Dermis blood vessel endothelial cell (primary cell): ENCODE measurements at regions not wholly inside any gene's neighbourhood (a gene's known extent, or its start where the extent isn't known, plus 50 kb on each side); places are given as distances from the start of the nearest gene placed in this dataset.
"Not testable (repeated sequence)": the region's sequence is repeated elsewhere in the genome, so short reads cannot be mapped to it uniquely, and the experiment has no call there.

Source experiments
- DNase-seq: peaks from one replicate; pipeline ENCODE4 v3.0.0; 2010

DNA sequence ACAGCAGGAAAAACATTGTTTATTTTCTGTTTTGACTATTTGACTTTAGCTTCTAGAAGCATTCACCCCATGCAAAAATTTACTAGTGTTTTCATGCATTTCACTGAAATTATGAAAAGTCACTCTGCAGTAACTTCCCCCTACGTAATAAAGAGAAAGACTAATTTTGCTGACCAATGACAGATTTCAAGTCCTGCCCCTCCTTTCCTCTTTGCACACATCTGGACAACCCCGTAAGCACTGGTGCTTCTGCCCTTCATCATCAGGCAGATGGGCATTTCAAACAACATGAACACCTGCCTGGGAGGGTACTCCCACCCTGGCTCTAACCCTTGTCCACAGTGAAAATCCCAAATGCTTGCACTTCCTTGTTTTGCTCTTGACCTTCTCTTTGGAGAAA, 815.0 kb upstream of the ID2 start:
- no peak for DNase-seq

DNA sequence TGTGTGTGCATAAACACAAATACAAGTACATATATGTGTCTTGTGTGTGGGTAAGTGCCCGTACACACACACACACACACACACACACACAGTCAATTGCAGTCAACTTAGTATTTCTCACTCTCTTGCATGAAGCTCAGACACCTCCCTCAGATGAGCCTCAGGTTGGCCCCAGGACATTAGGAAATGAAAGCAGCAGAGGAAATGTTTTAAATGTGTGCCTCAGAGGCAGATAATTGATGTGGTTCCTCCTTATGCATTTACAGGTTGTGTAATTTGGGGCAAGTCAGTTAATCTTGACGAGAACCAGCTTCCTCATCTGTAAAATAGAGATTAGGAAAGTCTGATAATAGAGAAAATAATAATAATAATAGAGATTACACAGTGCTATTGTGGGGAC, 814.0 kb upstream of the ID2 start:
- DNase-seq: no peak

DNA sequence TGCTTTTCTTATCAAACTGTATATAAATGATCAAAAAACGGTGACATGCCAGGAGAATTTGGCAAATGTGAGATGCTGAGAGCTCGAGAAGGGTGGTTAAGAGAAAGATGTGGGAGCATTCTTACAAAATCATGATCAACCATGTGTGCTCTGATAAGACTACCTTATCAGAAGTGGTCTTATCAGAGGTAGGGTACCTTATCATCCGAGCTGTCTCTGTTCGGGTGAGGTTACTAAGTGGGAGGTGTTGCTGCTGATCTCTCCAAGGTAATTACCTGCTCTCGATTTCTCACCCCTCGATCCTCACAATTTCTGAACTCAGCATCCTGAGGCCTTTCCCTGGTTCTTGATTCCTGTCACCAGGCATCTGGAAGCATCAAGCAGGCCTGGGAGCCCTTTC, 813.0 kb upstream of the ID2 start:
- DNase-seq: no peak

DNA sequence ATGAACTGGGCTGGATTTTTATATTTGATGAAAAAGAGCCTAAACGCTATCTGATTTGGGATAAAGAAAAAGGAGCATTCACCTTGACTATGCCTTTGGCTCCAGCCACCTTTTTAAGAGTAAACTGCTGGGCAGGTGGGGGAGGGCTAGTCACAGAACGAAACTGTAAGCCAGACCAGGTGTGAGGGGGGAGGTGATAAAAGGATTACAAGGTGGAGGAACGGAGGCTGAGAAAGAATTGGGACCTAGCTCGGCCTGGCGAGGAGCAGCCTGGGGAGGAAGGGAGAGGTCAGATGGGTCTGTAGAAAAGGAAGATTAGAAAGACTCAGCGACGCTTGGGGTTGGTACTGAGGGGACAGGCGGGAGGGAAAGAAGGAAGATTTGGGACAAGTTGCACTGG, 805.4 kb upstream of the ID2 start:
- DNase-seq: not testable (repeated sequence)

DNA sequence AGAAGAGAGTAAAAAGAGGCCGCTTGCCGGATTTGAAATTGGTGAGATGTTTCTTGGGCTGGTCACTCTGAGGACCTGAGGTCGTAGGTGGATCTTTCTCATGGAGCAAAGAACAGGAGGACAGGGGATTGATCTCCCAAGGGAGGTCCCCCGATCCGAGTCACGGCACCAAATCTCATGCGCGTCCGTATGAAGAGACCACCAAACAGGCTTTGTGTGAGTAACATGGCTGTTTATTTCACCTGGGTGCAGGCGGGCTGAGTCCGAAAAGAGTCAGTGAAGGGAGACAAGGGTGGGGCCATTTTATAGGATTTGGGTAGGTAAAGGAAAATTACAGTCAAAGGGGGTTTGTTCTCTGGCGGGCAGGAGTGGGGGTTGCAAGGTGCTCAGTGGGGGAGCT, 803.6 kb upstream of the ID2 start:
- not testable (repeated sequence) for DNase-seq

DNA sequence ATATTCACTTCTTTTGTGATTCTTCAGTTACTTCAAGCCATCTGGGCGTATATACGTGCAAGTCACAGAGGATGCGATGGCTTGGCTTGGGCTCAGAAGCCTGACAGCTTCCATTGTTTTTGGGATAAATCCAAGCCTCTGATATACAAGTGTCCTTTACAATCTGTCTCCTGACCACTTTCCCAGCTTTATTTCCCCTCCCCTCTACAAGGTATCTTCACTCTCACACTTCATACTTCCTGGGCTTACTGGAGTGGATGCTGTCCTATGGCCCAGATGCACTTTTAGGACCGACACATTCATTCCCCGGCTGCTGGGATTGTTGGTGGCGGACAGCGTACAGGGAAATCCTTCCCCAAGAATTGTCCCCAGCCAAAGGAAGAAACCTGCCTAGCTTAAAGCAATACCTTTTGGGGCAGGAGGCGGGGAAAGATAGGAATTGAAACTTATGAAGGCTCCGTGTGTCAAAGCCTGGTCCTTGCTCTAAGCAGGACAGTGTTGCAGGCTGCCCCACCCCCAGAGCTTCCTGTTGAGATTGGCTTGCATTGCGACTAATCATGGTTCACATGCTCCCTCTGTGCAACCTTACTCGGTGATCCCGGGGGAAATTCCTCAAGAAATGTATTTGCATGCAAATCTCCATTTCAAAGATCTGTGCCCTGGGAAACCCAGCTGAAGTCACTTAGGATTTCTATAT, 802.9 kb upstream of the ID2 start:
- DNase-seq: no peak

DNA sequence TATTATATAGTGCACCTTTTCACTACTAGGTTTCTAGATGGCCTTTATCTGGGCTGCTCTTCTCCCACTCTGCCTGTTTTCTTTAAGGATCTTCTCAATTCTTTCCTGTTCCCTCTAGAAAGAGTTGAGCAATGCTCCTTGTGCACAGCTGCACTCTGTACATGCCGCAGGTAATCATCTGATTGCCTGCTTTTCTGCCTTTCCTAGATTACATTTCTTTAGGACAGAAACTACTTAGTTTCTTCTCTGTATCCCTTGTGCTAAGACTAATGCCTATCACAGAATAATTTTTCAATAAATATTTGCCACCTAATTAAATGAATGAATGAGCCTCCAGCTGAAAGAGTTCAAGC, 802.4 kb upstream of the ID2 start:
- no peak for DNase-seq

DNA sequence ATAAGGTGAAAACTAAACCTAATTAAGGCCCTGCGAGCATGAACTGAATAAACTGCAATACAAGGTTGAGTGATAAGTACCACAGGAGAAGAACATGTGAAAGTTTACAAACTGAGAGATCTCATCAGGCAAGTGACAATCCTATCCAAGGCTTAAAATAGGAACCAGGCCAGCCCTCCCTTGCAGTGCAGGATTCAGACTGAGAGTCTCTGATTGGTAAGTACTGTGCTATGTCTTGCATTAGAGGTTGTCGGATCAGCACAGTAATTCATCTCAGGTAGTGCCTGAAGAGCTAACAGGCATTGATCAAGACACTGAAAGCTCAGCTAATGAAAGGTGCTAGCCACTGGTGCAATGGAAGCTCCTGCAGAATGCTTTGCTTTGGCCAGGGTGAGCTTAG, 801.7 kb upstream of the ID2 start:
- DNase-seq: no peak

DNA sequence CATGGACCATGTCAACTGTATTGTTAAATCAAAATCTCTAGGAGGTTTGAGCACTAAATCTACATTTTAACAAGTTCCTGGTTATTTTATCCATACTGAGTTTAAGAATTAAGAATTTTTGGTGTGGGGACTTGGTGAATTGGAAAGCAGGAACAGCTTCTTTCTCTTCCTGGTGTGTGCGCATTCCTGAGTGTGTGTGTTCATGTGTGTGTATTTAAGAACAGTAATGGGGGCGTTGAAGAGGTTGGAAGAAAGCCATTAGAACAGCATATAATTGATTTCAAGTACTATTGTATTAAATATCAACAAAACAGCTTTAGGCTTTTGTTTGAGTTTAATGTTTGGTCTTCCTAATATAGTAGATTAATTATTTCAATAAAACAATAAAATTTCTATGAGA, 801.3 kb upstream of the ID2 start:
- no peak for DNase-seq

DNA sequence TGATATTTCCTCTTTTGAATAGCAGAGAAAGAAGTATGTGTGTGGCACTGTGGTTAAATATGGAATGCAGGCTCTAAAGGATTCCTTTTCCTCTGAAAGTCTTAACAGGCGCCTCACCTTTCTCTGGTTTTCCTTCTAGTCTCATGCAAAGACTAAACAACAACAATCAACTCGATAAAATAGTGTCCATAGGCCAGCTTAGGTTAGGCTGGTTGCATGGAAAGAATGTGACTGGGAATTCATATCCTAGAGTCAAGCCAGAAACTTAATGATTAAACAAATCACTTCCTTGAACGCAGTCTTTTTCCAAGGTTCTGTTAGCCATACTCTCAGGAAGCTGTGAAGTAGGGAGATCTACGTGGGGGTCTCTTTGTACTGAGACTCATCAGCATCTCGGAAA, 800.8 kb upstream of the ID2 start:
- DNase-seq: no peak

DNA sequence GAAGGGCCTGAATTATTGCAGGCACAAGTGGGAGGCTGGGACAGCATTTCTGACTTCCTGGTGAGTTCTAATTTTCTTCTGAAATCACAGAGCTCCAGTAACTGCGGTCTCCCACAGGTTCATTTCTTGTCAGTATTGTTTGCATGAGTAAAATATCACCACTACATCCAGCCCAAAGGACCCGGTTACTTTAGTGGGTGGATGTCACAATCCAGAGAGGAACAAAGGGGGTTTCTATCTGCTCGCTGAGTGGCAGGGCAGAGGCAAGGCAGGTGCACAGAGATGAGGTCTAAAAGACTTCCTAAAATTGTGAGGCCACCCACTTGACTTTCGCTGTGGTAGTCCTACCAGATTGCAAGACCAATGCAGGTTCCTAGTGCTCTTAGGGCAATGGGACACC, 800.4 kb upstream of the ID2 start:
- DNase-seq: no peak

DNA sequence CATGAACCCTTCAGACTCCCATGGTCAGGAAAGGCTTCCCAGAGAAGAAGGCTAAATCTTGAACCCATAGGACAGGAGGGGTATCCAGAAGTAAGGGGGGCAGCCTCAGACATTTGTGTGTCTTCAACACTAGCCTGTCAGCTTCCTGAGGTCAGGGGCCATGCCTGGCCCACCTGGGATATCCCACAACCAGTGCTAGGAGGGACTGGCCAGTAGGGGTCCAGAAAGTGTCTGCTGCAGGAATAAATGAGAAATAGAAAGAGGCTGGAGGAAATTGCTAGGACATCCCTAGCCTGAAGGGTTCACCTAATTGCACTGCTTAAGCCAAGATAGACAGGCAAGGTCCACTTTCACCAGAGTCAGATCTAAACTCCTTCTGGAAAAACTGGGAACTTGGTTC, 799.6 kb upstream of the ID2 start:
- DNase-seq: no peak

DNA sequence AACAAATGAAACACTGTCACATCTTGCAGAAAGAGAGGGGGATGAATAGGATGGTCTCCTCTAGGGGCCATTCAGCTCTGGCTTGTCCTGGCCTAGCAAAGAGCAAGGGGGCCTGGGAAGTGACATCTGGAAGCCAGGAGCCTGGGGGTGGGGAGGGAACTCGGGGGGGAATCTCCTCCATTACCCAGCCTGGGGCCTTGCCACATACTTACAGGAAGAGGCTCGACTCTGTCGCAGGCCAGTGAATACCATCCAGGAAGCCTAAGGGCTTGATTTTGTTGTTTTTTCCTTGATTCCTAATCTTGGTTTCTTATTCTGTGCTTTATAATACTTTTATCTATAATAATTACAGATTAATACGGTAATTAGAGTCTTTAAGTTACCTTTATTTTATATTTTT, 797.5 kb upstream of the ID2 start:
- no peak for DNase-seq

DNA sequence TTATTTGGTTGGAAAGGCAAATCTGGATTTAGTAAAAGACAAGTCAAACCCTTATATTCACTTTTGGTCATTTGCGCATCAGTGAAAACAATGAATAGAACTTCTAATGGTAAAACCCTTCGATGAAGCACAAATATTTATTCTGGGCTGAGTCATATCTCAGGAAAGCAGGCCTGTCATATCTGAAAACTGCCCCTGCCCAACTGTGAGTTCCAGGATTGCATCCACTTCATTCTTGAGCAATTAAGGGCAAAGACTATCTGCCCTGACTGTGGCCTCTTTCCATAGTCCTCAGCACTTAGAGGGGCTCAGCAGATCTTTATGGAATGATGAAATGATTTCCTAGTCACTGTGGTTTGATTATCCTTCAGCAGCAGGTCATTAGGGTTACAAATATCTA, 795.2 kb upstream of the ID2 start:
- DNase-seq: no peak

DNA sequence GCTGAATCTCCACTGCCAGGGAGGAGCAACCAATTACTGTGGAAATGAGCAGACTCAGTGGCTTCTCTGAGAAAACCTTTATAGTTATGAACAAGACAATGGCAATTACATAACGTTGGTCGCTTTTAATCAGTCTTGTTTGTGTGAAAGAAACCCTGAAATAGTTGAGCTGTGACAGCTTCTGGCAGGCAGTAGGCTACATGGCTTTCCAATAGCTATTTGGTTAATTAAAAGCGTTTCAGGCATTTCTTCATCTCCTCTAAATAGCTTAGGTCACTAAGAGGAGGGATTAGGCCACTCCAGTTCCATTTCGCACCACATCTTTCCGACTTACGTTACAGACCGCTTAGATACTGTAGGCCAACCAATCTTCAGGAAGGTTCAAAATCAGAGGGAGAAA, 794.4 kb upstream of the ID2 start:
- no peak for DNase-seq

DNA sequence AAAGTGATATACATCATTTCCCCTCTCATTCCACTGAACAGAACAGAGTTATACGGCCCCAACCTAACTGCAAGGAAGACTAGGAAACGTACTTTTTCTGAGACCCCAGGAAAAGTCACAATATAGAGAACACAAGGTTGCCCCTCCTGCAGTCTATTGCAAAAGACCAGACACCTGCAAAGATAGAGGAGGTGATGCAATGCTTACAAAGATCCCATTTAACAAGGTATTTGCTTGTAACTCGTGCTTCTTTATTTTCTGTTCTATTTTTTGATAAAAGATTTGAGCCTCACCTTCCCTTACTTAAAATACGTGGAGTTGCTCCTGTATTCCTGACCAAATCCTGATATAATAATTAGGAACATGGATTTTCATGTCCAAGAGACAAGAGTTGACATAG, 793.0 kb upstream of the ID2 start:
- no peak for DNase-seq

DNA sequence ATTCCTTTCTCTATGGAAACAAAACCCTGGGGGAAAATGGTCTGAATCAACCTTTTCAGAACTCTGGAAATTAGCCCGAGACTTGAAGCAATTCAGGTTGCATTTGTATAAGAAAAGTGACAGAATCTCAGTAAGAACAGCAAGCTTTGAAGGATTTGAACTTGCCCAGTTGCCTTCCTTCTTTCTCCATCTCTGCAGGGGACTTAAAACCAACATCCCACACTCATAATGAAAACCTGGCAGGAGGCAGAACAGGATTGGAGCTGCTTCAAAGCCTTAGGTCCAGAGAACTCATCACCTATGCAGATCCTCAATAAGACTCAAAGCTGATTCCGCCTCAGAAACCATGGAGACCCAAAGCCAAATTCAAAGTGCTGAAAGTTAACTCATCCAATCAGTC, 790.5 kb upstream of the ID2 start:
- DNase-seq: no peak

DNA sequence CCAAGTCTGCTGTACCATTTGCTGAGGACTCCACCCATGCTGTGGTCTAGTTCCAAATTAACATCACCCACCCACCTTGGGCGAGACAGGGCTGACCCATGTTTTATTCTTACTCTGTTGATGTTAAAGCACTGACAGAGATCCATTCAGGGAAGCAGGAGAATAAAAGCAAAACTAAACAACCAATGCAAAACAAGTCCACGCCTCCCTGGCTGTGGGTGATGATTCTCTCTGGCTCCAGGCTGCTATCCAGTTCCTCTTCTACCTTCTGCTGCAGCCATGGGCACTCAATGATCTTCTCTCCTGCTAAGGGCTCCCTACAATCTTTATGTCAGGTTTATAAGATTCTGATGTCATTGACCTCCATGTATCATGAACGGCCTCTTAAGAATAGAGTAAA, 786.6 kb upstream of the ID2 start:
- no peak for DNase-seq

DNA sequence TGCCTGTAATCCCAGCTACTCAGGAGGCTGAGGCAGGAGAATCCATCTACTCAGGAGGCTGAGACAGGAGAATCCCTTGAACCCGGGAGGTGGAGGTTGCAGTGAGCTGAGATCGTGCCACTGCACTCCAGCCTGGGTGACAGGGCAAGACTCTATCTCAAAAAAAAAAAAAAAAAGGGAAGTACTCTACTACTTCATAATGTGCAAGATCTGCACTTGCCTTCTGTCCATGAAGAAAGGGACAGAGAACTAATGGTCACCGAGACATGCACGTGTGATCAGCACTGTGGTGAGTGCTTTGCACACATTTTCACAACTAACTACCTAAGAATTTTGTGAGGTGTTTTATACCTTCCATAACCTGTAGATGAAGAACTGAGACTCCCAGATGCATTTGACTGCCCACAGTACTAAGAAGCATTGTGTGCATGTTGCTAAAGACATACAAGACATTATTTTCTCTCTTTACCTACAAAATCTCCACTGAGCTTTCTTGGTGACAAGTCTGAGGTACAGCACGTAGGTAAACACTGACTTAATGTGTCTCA, 784.8 kb upstream of the ID2 start:
- no peak for DNase-seq

DNA sequence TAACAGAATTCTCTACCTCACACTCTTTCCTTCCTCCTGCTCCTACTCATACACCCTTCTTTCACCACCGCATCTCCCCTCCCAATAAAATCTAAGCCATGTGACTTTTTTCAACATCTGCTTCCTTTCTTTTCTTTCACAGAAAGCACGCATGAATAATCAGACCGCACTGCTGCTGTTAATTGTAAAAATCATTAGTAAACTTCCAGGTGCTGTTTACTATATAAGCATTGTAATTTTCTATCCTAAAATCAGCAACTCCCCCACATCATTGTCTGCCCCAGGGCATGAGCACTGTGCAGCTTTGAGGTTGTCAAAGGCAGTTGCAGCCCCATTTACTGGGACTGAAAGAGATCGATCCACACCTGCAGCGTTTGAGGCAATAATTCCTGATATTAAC, 782.6 kb upstream of the ID2 start:
- no peak for DNase-seq

DNA sequence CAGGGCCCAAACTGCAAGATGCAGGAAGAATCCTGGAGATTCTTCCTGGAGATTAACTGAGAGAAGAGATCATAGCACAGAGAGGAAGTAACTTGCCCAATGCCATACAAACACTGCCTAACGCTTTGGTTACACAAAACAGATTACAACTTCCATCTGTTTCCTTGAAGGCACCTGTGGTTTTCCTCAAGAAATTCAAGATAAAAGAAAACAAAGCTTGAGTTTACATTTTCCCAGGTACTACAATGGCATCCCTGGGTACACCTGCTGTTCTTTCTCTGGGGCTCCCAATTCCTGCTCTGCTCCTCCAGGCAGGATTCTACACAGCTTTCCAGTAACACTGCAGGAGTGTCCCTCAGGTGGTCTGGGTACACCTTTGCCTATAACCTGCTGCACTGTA, 781.9 kb upstream of the ID2 start:
- DNase-seq: no peak

DNA sequence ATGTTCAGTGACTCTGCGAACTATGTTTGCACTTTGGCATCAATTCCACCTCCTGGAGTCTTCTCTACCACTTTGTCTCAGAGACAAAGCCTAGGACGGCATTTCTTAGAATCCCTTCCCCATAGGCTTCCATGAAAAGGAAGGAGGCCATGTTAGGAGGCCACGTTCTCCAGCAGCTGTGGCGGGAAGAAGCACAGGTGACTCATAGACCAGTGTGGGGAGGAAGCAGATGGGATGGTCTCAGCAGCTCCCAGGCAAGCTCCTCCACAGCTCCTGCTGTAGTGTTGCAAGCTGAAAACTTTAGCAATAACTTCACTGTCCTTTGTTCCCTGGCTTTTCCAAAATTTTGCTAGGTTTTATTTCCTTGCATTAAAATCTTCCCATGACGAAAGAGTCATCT, 781.3 kb upstream of the ID2 start:
- no peak for DNase-seq

DNA sequence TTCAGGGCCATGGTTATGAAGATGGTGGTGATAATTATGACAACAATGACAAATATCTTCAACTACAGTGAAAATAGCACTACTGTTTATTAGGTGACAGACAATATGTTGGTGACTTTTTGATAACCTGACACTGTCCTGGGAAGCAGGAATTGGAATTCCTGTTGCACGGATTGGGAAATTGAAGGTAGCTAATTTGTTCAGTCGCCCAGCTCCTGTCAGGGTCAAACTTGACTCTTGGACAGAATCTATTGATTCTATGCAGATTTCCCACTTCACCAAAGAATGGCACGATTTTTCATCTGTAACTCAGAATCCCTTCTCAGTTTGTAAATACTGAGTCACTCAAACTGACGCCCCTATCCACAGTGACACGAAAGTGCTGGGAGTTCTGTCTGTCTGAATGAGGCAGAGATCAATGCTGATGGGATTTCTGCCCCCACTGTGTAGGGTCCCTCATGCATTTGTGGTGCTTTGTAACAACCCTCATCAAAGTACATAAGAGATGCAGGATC, 779.5 kb upstream of the ID2 start:
- no peak for DNase-seq

DNA sequence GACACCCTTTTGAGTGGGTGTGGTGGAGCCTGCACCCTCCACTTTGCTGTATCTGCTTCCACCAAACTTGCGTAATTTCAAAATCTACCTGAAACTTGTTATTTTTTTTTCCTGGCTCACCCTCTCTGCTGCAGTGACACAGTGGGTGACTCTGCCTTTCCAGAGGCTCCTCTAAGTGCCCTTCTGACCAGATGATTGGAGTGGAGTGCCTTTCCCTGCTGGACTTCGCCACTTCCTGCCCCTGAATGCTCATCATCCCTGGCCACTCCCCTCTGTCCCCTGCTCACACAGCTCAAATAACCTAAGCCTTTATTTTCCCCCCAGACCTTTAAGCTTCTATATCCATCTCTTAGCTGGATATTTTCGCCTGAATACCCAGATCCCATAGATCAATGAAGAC, 777.5 kb upstream of the ID2 start:
- DNase-seq: no peak

DNA sequence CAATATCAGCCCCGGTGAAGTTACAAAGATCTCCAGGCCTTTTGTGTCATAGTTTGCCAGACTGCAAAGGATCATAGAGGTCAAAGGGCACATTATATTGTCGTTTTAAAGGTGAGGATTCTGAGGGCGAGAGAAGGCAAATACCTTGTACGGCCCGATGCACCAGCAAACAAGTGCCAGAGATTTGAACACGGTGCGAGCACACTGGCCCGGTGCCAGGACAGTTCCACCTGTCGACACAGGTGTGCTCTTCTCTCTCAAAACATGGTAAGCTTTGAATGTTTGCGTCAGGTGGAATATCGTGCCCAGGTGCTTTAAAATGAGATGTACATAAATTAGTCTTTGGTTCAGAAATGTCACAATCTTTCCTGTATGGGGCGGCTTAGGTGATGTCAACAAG, 776.1 kb upstream of the ID2 start:
- no peak for DNase-seq
